Large intestine (tissue), 3 donors: ENCODE measurements at regions not wholly inside any gene's neighbourhood (a gene's known extent, or its start where the extent isn't known, plus 50 kb on each side); places are given as distances from the start of the nearest gene placed in this dataset.
"Not testable (repeated sequence)": the region's sequence is repeated elsewhere in the genome, so short reads cannot be mapped to it uniquely, and the experiment has no call there.

ENCODE experiments used
- DNase-seq, 2 donors: peaks; one replicate each; pipeline versions ENCODE4 v3.0.0 to v3.0.0-alpha.2; 2013
- H3K27ac ChIP-seq: one replicate; pipeline ENCODE4 v1.5.1; 2013; ENCODE audit warnings: low read length
- H3K27me3 ChIP-seq: 2 replicates; pipeline ENCODE4 v1.6.1; 2013; ENCODE audit warnings: low read length; ENCODE audit not compliant: control insufficient read depth, insufficient read depth
- H3K36me3 ChIP-seq: 2 replicates; pipeline ENCODE4 v1.6.1; 2013; ENCODE audit warnings: low read length; ENCODE audit not compliant: control insufficient read depth, insufficient read depth
- H3K4me1 ChIP-seq: one replicate; pipeline ENCODE4 v1.6.1; 2013; ENCODE audit warnings: low read length; ENCODE audit not compliant: control insufficient read depth, insufficient read depth
- H3K4me3 ChIP-seq: one replicate; pipeline ENCODE4 v1.5.1; 2013; ENCODE audit warnings: low read length
- H3K9me3 ChIP-seq: one replicate; pipeline ENCODE4 v1.6.1; 2013; ENCODE audit warnings: mild to moderate bottlenecking, low read depth, low read length, moderate library complexity; ENCODE audit not compliant: control insufficient read depth
- WGBS: methylation state at CpG from one replicate; pipeline ENCODE4 v1.1.5; 2013; ENCODE audit warnings: low lambda C conversion rate; ENCODE audit not compliant: insufficient coverage; 5-methylcytosine and 5-hydroxymethylcytosine counted together

DNA sequence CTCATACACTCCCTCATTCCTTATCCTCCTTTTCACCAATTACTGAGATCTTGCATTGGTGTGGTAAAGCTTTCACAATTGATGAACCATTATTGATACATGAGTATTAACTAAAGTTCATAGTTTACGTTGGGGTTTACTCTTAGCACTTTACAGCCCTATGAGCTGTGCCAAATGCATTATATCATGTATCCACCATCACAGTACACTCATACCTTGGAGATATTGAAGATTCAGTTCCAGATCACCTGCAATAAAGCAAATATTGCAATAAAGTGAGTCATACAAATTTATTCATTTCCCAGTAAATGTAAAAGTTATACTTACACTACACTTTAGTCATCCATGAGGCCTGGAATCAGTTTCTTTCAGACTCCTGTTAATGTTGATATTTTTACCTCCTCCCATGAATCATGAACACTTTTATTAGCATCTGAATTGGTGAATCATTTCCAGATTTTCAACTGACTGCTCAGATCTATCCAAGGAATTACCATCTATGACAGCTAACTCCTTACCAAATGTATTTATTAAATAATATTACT, 546.6 kb upstream of the PTPRD start:
- H3K4me1 ChIP-seq: no peaks in the 10 kb centered on the region
- no peaks in the 10 kb centered on the region for H3K36me3 ChIP-seq
- H3K27me3 ChIP-seq: no peaks in the 10 kb centered on the region
- DNase-seq: no peak
- H3K9me3 ChIP-seq: peaks cover 2% of the 10 kb centered on the region
- no CpG with 5 or more reads among the region's 1 CpG for WGBS
- H3K27ac ChIP-seq: no peak overlapping the region
- H3K4me3 ChIP-seq: no peak overlapping the region

DNA sequence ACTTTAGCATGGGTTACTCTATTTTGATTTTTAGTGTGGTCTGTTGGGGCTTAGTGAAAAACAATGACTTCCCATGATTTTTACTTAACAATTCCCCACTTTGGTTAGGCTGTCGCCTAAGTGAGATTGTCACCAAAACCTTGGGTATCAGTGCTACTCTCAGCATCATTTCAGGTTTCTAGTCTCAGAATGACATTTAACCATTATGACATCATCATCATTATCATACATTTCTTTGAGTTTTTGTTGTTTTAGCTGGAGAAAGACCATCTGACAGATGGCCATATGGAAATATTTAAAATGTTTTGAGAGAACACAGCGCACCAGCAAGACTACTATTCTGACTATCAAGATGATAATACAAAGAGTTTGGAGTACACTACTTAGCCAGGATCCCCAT, 551.0 kb upstream of the PTPRD start:
- Histone ChIP-seq H3K4me3 (no peak overlapping the region), H3K9me3 (no peaks in the 10 kb centered on the region), H3K36me3 (no peaks in the 10 kb centered on the region), H3K4me1 (no peaks in the 10 kb centered on the region), H3K27me3 (no peaks in the 10 kb centered on the region), H3K27ac (no peak overlapping the region)
- DNase-seq: no peak
- WGBS: no CpG with 5 or more reads among the region's 2 CpGs

DNA sequence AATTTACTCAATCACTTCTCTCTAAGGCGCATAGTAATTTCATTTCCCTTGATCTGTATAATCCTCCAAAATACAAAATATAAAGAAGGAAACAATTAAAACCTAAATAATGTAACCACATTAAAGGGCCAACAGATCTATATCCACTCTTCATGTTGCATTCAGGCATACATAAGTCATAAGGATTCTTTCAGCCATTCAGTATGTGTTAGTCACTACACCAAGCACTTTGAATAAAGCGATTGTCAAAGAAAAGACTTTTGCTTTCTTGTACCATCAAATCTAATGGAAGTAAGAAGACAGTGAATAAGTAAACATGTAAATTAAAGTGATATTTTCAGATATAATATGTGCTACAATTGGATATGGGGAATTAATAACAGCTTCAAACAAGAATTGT, 569.2 kb upstream of the PTPRD start:
- H3K27me3 ChIP-seq: no peaks in the 10 kb centered on the region
- no peak overlapping the region for H3K27ac ChIP-seq
- DNase-seq: no peak
- H3K4me3 ChIP-seq: no peak overlapping the region
- H3K4me1 ChIP-seq: no peaks in the 10 kb centered on the region
- H3K36me3 ChIP-seq: no peaks in the 10 kb centered on the region
- H3K9me3 ChIP-seq: no peaks in the 10 kb centered on the region
- WGBS: 90% methylated on average over 2 of the region's 2 CpGs

DNA sequence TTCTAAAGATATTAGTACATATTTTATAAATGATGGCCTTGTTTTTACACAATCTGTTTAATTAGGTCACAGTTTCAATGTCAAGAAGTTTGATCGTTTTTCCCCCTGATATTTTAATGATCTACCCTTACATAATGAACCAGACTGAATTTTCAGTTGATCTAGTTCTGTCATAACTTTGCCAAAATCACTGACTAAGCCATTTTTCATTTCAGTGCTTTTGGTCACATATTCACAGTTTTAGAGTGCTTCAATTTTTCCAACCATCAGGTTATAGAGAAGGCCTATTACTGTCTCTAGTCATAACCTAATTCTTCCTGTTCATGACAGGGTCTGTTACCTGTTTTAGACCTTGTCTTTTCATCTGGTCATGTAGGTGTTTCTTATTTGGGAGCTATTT, 577.9 kb upstream of the PTPRD start:
- Histone ChIP-seq H3K9me3 (no peaks in the 10 kb centered on the region), H3K27me3 (no peaks in the 10 kb centered on the region), H3K4me3 (no peak overlapping the region), H3K36me3 (no peaks in the 10 kb centered on the region), H3K27ac (no peak overlapping the region), H3K4me1 (no peaks in the 10 kb centered on the region)
- no peak for DNase-seq
- no CpG with 5 or more reads among the region's 1 CpG for WGBS

DNA sequence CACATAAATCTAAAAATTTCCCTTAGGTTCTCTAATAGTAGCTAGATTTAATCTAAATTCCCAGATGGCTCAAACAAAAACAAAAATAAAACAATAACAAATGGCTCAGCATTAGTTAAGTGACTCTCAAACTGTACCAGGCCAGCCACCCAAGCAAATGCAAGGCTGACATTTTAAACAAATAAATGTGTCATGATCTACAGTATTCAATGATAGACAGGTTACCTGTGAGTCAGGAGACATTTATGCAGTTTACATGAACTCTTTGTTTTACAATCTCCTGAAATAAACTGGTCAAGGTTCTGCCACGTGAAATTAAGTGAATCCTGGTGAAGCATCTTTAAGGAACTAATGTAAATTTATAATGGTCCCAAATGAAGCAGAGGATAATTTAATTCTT, 580.2 kb upstream of the PTPRD start:
- no peak overlapping the region for H3K4me3 ChIP-seq
- 80% methylated on average over 1 of the region's 1 CpG for WGBS
- H3K9me3 ChIP-seq: peaks cover 6% of the 10 kb centered on the region
- no peak for DNase-seq
- H3K36me3 ChIP-seq: no peaks in the 10 kb centered on the region
- no peaks in the 10 kb centered on the region for H3K27me3 ChIP-seq
- no peaks in the 10 kb centered on the region for H3K4me1 ChIP-seq
- H3K27ac ChIP-seq: no peak overlapping the region

DNA sequence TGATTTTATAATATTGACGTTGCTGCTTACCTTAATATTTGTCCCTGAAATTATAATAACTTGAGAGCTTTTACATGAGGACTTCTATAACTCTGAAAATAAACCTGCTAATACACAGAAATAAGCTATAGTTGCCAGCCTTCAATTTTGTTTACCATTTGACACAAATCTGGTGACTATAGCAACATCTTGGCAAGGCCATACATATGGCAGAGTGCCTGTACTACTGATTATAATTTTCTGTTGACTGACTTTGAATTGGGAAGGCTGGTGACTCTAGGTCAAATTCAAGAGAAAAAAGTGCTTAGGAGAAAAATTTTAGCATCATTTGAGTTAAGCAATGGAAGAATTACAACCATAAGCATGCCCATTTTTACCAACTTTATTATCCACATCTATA, 581.4 kb upstream of the PTPRD start:
- no peaks in the 10 kb centered on the region for H3K27me3 ChIP-seq
- no peaks in the 10 kb centered on the region for H3K36me3 ChIP-seq
- no peak overlapping the region for H3K27ac ChIP-seq
- H3K4me3 ChIP-seq: no peak overlapping the region
- peaks cover 6% of the 10 kb centered on the region for H3K9me3 ChIP-seq
- 78% methylated on average over 1 of the region's 1 CpG for WGBS
- no peaks in the 10 kb centered on the region for H3K4me1 ChIP-seq
- DNase-seq: no peak

DNA sequence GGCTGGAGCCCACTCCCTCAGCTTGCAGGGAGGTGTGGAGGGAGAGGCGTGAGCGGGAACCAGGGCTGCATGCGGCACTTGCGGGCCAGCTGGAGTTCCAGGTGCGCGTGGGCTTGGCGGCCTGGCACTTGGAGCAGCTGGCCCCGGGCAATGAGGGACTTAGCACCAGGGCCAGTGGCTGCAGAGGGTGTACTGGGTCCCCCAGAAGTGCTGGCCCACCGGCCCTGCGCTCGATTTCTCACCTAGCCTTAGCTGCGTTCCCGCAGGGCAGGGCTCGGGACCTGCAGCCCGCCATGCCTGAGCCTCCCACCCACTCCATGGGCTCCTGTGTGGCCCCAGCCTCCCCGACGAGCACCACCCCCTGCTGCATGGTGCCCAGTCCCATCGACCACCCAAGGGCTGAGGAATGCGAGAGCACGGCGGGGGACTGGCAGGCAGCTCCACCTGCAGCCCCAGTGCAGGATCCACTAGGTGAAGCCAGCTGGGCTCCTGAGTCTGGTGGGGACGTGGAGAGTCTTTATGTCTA, 584.1 kb upstream of the PTPRD start:
- not testable (repeated sequence) for DNase-seq, H3K27ac ChIP-seq, H3K36me3 ChIP-seq, H3K9me3 ChIP-seq, H3K4me1 ChIP-seq, H3K4me3 ChIP-seq, H3K27me3 ChIP-seq
- WGBS: no CpG with 5 or more reads among the region's 22 CpGs

DNA sequence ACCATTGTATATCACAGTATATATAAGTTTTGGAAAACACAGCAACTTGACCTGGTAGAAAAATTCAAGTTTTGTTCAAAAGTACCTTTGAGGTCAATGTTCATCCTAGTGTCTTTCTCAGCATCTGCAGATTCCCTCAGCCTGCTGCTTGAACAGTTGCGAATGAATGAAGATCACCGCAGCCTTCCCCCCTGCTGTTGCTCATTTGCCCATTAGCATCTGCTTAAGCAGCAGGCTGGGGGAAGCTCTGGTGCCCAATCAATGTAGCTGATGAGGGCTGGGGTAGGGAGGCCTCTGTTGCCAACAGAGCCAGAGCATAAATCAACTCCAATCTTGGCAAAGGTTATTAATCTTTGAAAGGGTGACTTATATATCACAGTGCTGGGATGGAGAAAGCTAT, 586.5 kb upstream of the PTPRD start:
- Histone ChIP-seq H3K27ac (no peak overlapping the region), H3K4me3 (no peak overlapping the region), H3K27me3 (no peaks in the 10 kb centered on the region), H3K9me3 (peaks cover 6% of the 10 kb centered on the region), H3K4me1 (no peaks in the 10 kb centered on the region), H3K36me3 (no peaks in the 10 kb centered on the region)
- no CpG with 5 or more reads among the region's 2 CpGs for WGBS
- DNase-seq: no peak

DNA sequence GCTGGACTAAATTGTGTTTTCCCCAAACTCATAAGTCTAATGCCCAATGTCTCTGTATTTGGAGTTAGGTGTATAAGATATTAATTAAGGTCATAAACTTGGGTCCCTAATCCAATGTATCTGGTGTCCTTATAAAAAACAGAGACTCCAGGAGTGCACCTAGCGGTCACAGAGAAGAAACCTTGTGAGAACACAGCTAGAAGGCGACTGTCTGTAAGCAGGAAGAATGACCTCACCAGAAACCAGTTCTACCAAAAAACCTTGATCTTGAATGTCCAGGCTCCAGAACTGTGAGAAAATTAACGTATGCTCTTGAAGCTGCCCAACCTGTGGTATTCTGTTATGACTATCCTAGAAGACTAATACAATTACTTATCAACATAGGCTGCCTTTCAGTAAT, 591.7 kb upstream of the PTPRD start:
- no peaks in the 10 kb centered on the region for H3K36me3 ChIP-seq
- H3K4me1 ChIP-seq: no peaks in the 10 kb centered on the region
- no peaks in the 10 kb centered on the region for H3K27me3 ChIP-seq
- no CpG with 5 or more reads among the region's 3 CpGs for WGBS
- no peak for DNase-seq
- H3K9me3 ChIP-seq: no peaks in the 10 kb centered on the region
- no peak overlapping the region for H3K27ac ChIP-seq
- no peak overlapping the region for H3K4me3 ChIP-seq

DNA sequence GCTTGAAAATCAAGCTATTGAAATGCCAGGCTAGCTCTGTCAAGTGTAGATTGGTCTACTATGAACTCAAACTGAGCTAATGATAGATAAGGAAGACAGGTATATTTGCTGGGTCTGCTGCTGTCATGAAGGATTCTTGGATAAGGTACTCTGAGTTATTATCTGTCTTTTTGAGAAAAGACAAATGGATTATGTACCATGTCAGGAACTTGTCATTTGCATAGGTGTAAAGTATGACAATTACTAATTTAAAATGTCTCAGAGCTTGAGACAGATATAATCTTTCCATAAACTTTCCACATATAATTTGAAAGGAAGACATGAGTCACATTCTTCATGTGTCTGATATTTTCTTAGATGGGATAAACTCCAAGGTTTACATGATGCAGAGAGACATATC, 594.1 kb upstream of the PTPRD start:
- no peak overlapping the region for H3K4me3 ChIP-seq
- no peaks in the 10 kb centered on the region for H3K4me1 ChIP-seq
- H3K36me3 ChIP-seq: no peaks in the 10 kb centered on the region
- no peaks in the 10 kb centered on the region for H3K9me3 ChIP-seq
- H3K27me3 ChIP-seq: no peaks in the 10 kb centered on the region
- H3K27ac ChIP-seq: no peak overlapping the region
- no peak for DNase-seq

DNA sequence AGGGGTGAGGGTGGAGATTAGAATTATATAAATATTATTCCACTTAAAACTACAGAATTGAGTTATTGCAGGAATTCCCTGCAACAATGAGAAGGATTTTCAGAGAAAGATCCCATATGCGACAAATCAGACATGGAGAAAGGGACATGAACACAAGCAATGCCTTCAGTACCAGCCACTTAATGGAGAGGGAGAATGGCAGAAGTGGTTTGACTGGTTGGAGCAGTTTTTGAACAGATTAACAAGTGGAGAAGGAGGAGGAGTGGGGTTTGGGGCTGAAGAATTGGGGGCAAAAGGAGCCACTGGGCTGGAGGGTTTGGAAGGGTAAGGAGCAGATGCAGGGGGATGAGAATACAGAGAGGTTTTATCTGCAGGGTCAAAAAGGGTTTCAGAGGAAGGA, 620.9 kb upstream of the PTPRD start:
- Histone ChIP-seq H3K9me3 (no peaks in the 10 kb centered on the region), H3K36me3 (no peaks in the 10 kb centered on the region), H3K27ac (no peak overlapping the region), H3K27me3 (no peaks in the 10 kb centered on the region), H3K4me3 (no peak overlapping the region), H3K4me1 (no peaks in the 10 kb centered on the region)
- whole genome bisulfite sequencing: 100% methylated on average over 1 of the region's 1 CpG
- no peak for DNase-seq
